H1 (cell line): ENCODE measurements at regions not wholly inside any gene's neighbourhood (a gene's known extent, or its start where the extent isn't known, plus 50 kb on each side); places are given as distances from the start of the nearest gene placed in this dataset.

Experiments used
- CTCF ChIA-PET: fragments of 300-600 bp; sonication (Branson Sonifier 250); formaldehyde crosslinking; loops from one replicate; lab custom pipeline; 2021; ENCODE audit not compliant: partially characterized antibody; lab: Charles Lee
- POLR2A ChIA-PET: fragments of 300-600 bp; sonication (Branson Sonifier 250); formaldehyde crosslinking; loops from one replicate; lab custom pipeline; 2021; ENCODE audit warnings: inconsistent platforms; ENCODE audit not compliant: partially characterized antibody; lab: Charles Lee
- DNase-seq, 2 experiments: peaks; one replicate each; pipeline versions ENCODE4 v3.0.0 to v3.0.0-alpha.2; 2010 to 2022; ENCODE audit warnings: low spot score in 2 of 2, low read depth in 1 of 2, mixed read lengths in 1 of 2
- FAIRE-seq: peaks from 2 replicates; lab custom pipeline; 2011; peaks lifted over from hg19 to GRCh38; lab: Jason Lieb, UNC
- H2AFZ ChIP-seq: 2 replicates; pipeline ENCODE4 v1.8.1; 2012; ENCODE audit warnings: low read length, inconsistent platforms
- H2AK5ac ChIP-seq: 2 replicates; pipeline ENCODE4 v1.6.1; 2013; ENCODE audit warnings: low read depth, low read length
- H2BK120ac ChIP-seq: replicated peaks from 2 replicates; pipeline ENCODE3; 2013; ENCODE audit warnings: low read depth, low read length, inconsistent platforms
- H2BK12ac ChIP-seq: 2 replicates; pipeline ENCODE4 v1.6.1; 2013; ENCODE audit warnings: low read depth, low read length
- H2BK15ac ChIP-seq: 2 replicates; pipeline ENCODE4 v1.6.1; 2013; ENCODE audit warnings: low read length
- H2BK20ac ChIP-seq: 2 replicates; pipeline ENCODE4 v1.6.1; 2013; ENCODE audit warnings: low read length
- H2BK5ac ChIP-seq: 2 replicates; pipeline ENCODE4 v1.6.1; 2013; ENCODE audit warnings: low read depth, low read length
- H3K14ac ChIP-seq: 2 replicates; pipeline ENCODE4 v1.6.1; 2013; ENCODE audit warnings: inconsistent platforms; ENCODE audit not compliant: insufficient read length
- H3K18ac ChIP-seq: 2 replicates; pipeline ENCODE4 v1.6.1; 2013; ENCODE audit warnings: low read length; ENCODE audit errors: extremely low read depth
- H3K23ac ChIP-seq: 2 replicates; pipeline ENCODE4 v1.6.1; 2013; ENCODE audit warnings: inconsistent platforms; ENCODE audit not compliant: insufficient read length
- H3K23me2 ChIP-seq: 2 replicates; pipeline ENCODE4 v1.6.1; 2013; ENCODE audit warnings: low read depth, low read length
- H3K27ac ChIP-seq: 2 replicates; pipeline ENCODE4 v1.6.1; 2011; ENCODE audit warnings: low read depth, low read length, inconsistent platforms
- H3K27me3 ChIP-seq, 4 experiments: replicated peaks in 1 of 4; 1 replicate in 1 of 4; 2 replicates in 3 of 4; pipeline versions ENCODE4 v1.6.1 to v1.8.1; 2011 to 2013; ENCODE audit warnings: low read length in 3 of 4, mild to moderate bottlenecking in 3 of 4, inconsistent platforms in 2 of 4, mixed read lengths in 2 of 4, moderate library complexity in 1 of 4; ENCODE audit not compliant: control insufficient read depth in 3 of 4, insufficient read depth in 3 of 4; ENCODE audit errors: extremely low read depth in 1 of 4
- H3K36me3 ChIP-seq, 4 experiments: 2 replicates each; pipeline versions ENCODE4 v1.6.1 to v1.8.1; 2011 to 2013; ENCODE audit warnings: mild to moderate bottlenecking in 4 of 4, low read length in 3 of 4, moderate library complexity in 2 of 4, control low read depth in 1 of 4, inconsistent platforms in 1 of 4; ENCODE audit not compliant: insufficient read depth in 4 of 4, control insufficient read depth in 2 of 4
- H3K4ac ChIP-seq: replicated peaks from 2 replicates; pipeline ENCODE3; 2013; ENCODE audit warnings: low read length, low read depth, mixed read lengths, inconsistent platforms; ENCODE audit not compliant: insufficient read length
- H3K4me1 ChIP-seq, 4 experiments: replicated peaks in 1 of 4; 1 replicate in 1 of 4; 2 replicates in 3 of 4; pipeline versions ENCODE4 v1.6.1 to v1.8.1; 2011 to 2013; ENCODE audit warnings: low read length in 3 of 4, inconsistent platforms in 2 of 4, mixed read lengths in 1 of 4; ENCODE audit not compliant: insufficient read depth in 4 of 4, control insufficient read depth in 3 of 4
- H3K4me2 ChIP-seq, 2 experiments: 2 replicates each; pipeline versions ENCODE4 v1.6.1 to v1.8.1; 2011 to 2013; ENCODE audit warnings: low read depth in 2 of 2, low read length in 2 of 2, control low read depth in 1 of 2, inconsistent platforms in 1 of 2, mild to moderate bottlenecking in 1 of 2; ENCODE audit not compliant: insufficient read depth in 1 of 2
- H3K4me3 ChIP-seq, 4 experiments: fragments of 200-600, 300-600 bp in 1 of 4; sonication (generic), shearing (Covaris generic), sonication (Bioruptor Twin) in 1 of 4; 2 replicates each; pipeline versions ENCODE4 v1.5.1 to v1.8.1; 2011 to 2016; ENCODE audit warnings: low read length in 4 of 4, low read depth in 3 of 4, control low read depth in 2 of 4, inconsistent platforms in 2 of 4, mild to moderate bottlenecking in 2 of 4, mixed read lengths in 1 of 4, moderate library complexity in 1 of 4; ENCODE audit not compliant: insufficient read depth in 2 of 4; ENCODE audit errors: extremely low read depth in 1 of 4
- H3K56ac ChIP-seq: replicated peaks from 2 replicates; pipeline ENCODE3; 2013; ENCODE audit warnings: low read depth, mild to moderate bottlenecking, mixed read lengths, low read length, inconsistent platforms; ENCODE audit not compliant: insufficient read length
- H3K79me1 ChIP-seq: 2 replicates; pipeline ENCODE4 v1.6.1; 2013; ENCODE audit warnings: low read depth, low read length, control low read depth
- H3K79me2 ChIP-seq, 2 experiments: 2 replicates each; pipeline versions ENCODE4 v1.6.1 to v1.8.1; 2012 to 2013; ENCODE audit warnings: low read length in 2 of 2, mild to moderate bottlenecking in 2 of 2, inconsistent platforms in 1 of 2; ENCODE audit not compliant: insufficient read depth in 2 of 2, control insufficient read depth in 1 of 2
- H3K9ac ChIP-seq, 4 experiments: replicated peaks in 1 of 4; 1 replicate in 1 of 4; 2 replicates in 3 of 4; pipeline versions ENCODE4 v1.6.1 to v1.8.1; 2011 to 2013; ENCODE audit warnings: low read depth in 3 of 4, low read length in 3 of 4, control low read depth in 2 of 4, mild to moderate bottlenecking in 2 of 4, moderate library complexity in 2 of 4, inconsistent platforms in 1 of 4; ENCODE audit errors: extremely low read depth in 1 of 4
- H3K9me3 ChIP-seq, 2 experiments: 2 replicates each; pipeline versions ENCODE4 v1.6.1 to v1.8.1; 2012 to 2013; ENCODE audit warnings: mild to moderate bottlenecking in 2 of 2, moderate library complexity in 2 of 2, control low read depth in 1 of 2, inconsistent platforms in 1 of 2, low read depth in 1 of 2, low read length in 1 of 2, mixed read lengths in 1 of 2; ENCODE audit not compliant: insufficient read depth in 2 of 2
- H4K20me1 ChIP-seq, 2 experiments: replicated peaks in 1 of 2; 2 replicates each; pipeline versions ENCODE3 to v1.8.1; 2011 to 2013; ENCODE audit warnings: inconsistent platforms in 2 of 2, low read length in 2 of 2, mild to moderate bottlenecking in 1 of 2; ENCODE audit not compliant: insufficient read depth in 2 of 2, control insufficient read depth in 1 of 2
- H4K5ac ChIP-seq: 2 replicates; pipeline ENCODE4 v1.6.1; 2013; ENCODE audit warnings: low read length, low read depth, mixed read lengths, inconsistent platforms; ENCODE audit not compliant: insufficient read length
- H4K8ac ChIP-seq: 2 replicates; pipeline ENCODE4 v1.8.0; 2013; ENCODE audit warnings: mild to moderate bottlenecking, moderate library complexity, low read length, inconsistent platforms; ENCODE audit not compliant: insufficient read depth; ENCODE audit errors: extremely low read depth
- H4K91ac ChIP-seq: replicated peaks from 2 replicates; pipeline ENCODE3; 2013; ENCODE audit warnings: low read length, mixed read lengths, inconsistent platforms; ENCODE audit not compliant: insufficient read length
- ASH2L ChIP-seq: fragments of 200-600, 300-600 bp; sonication (generic); IDR thresholded peaks from one replicate; pipeline ENCODE4 v1.7.1; 2017; ENCODE audit warnings: low read length
- CEBPB ChIP-seq: IDR thresholded peaks from 2 replicates; pipeline ENCODE4 v1.6.1; 2012; ENCODE audit warnings: low read depth, low read length
- CREB1 ChIP-seq: IDR thresholded peaks from 2 replicates; pipeline ENCODE4 v1.6.1; 2012; ENCODE audit warnings: inconsistent platforms
- EP300 ChIP-seq, 2 experiments: IDR thresholded peaks; 1 replicate in 1 of 2; 2 replicates in 1 of 2; pipeline ENCODE4 v1.6.1; 2011 to 2012; ENCODE audit warnings: low read depth in 2 of 2, low read length in 2 of 2, mild to moderate bottlenecking in 2 of 2, borderline replicate concordance in 1 of 2, inconsistent platforms in 1 of 2, moderate library complexity in 1 of 2
- HDAC6 ChIP-seq: IDR thresholded peaks from one replicate; pipeline ENCODE4 v1.7.1; 2012; ENCODE audit warnings: low read depth, mild to moderate bottlenecking, inconsistent platforms, low read length, moderate library complexity
- KDM5A ChIP-seq: fragments of 200-600 bp; IDR thresholded peaks from 2 replicates; pipeline ENCODE4 v1.7.1; 2012; ENCODE audit warnings: mild to moderate bottlenecking, low read length, inconsistent platforms, mixed read lengths
- RBBP5 ChIP-seq: IDR thresholded peaks from 2 replicates; pipeline ENCODE4 v1.7.1; 2012; ENCODE audit warnings: low read depth, mild to moderate bottlenecking, inconsistent platforms, low read length, moderate library complexity, borderline replicate concordance
- RFX5 ChIP-seq: IDR thresholded peaks from 2 replicates; pipeline ENCODE4 v1.6.1; 2011; ENCODE audit warnings: low read depth, low read length, improper control_type of control experiment, borderline replicate concordance
- SAP30 ChIP-seq: fragments of 300-600 bp; sonication (generic); IDR thresholded peaks from 2 replicates; pipeline ENCODE4 v1.7.1; 2012; ENCODE audit warnings: low read length, moderate library complexity, mild to moderate bottlenecking, inconsistent platforms; ENCODE audit not compliant: insufficient read depth, insufficient replicate concordance
- SIN3A ChIP-seq, 2 experiments: IDR thresholded peaks in 1 of 2; conservative IDR thresholded peaks in 1 of 2; 2 replicates each; pipeline ENCODE4 v1.6.1; 2011 to 2012; ENCODE audit warnings: low read length in 2 of 2, improper control_type of control experiment in 1 of 2, low read depth in 1 of 2, mild to moderate bottlenecking in 1 of 2
- SP1 ChIP-seq: IDR thresholded peaks from 2 replicates; pipeline ENCODE4 v1.6.1; 2011; ENCODE audit warnings: low read depth, low read length
- SP4 ChIP-seq: IDR thresholded peaks from 2 replicates; pipeline ENCODE4 v1.6.1; 2012; ENCODE audit warnings: low read length, inconsistent platforms
- YY1 ChIP-seq: IDR thresholded peaks from 2 replicates; pipeline ENCODE4 v1.6.1; 2011; ENCODE audit warnings: low read depth, mild to moderate bottlenecking, low read length
- WGBS, 2 experiments: shearing (Covaris generic) in 1 of 2; methylation state at CpG; one replicate each; pipeline versions ENCODE4 v1.1.6 to v1.1.7; 2013 to 2015; ENCODE audit warnings: low lambda C conversion rate in 2 of 2, mixed read lengths in 2 of 2, inconsistent platforms in 1 of 2, low coverage in 1 of 2, missing lambda C conversion rate in 1 of 2; ENCODE audit not compliant: insufficient replicate concordance in 2 of 2, insufficient coverage in 1 of 2, insufficient read length in 1 of 2; ENCODE audit errors: extremely low coverage in 1 of 2, missing lambda C conversion rate in 1 of 2; 5-methylcytosine and 5-hydroxymethylcytosine counted together
- TF ChIP-seq, protein P1 (sequence below): IDR thresholded peaks from 2 replicates; pipeline ENCODE4 v1.6.1; 2012; ENCODE audit warnings: low read length, inconsistent platforms

DNA sequence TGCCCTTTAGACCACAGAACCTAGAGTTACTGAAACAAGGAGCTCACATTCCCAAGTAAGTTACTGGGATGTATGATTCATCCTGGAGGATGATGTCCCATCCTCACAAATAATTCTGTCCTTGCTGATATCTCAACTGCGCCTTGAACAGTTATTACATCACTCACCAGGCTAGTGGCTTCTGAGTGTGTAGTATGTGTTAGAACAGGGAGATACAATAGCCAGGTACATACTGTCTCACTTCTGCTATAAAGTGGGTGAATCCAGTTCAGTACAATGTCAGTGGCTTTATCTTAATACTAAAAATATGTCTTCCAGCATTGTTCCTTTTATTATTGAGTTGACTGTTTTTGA is 483.2 kb upstream of the FRG2C start:
- Histone ChIP-seq H3K23me2 (no peaks in the 10 kb centered on the region), H2AK5ac (no peak overlapping the region), H2BK120ac (no peak overlapping the region), H3K27me3 (no peaks in the 10 kb centered on the region), H3K4me2 (no peak overlapping the region), H4K20me1 (no peaks in the 10 kb centered on the region), H2BK20ac (no peak overlapping the region), H2AFZ (0 out of 2 replicates have a peak overlapping the region, but pooled peaks have one; percentile 63), H2BK15ac (no peak overlapping the region), H3K14ac (no peak overlapping the region), H3K23ac (no peak overlapping the region), H3K79me1 (no peaks in the 10 kb centered on the region), H3K79me2 (no peaks in the 10 kb centered on the region), H3K36me3 (no peaks in the 10 kb centered on the region), H3K56ac (no peak overlapping the region), H2BK5ac (no peak overlapping the region), H3K27ac (no peak overlapping the region), H3K9me3 (0 out of 4 replicates have a peak, but pooled peaks cover 0 to 2% of the 10 kb centered on the region in 2 experiments), H3K18ac (no peak overlapping the region), H4K8ac (no peak overlapping the region), H3K4ac (no peak overlapping the region), H3K9ac (no peak overlapping the region), H4K91ac (no peak overlapping the region), H3K4me1 (peaks cover 0 to 4% (median 0%) of the 10 kb centered on the region in 4 experiments; a peak in 3 of 7 replicates), H4K5ac (no peak overlapping the region), H2BK12ac (no peak overlapping the region), H3K4me3 (no peak overlapping the region)
- FAIRE-seq: no peak
- WGBS, 2 experiments: 89% methylated on average over 1 of the region's 1 CpG; no CpG with 5 or more reads in 1 of the 2 experiments
- POLR2A ChIA-PET: no interaction called here
- CTCF ChIA-PET: interaction anchor here (0.6 to 3.6 kb wide), 4 partner anchors 11 to 788 kb away, joined by 3 to 22 read pairs (median 3); no protein-coding TSS in a partner anchor
- no peak for DNase-seq
- TF ChIP-seq CREB1: no peak
- no peak for TF ChIP-seq RBBP5
- no peak for TF ChIP-seq HDAC6
- no peak for TF ChIP-seq SP4
- no peak for TF ChIP-seq ASH2L
- no peak for TF ChIP-seq YY1
- no peak for TF ChIP-seq KDM5A
- no peak for TF ChIP-seq SP1
- TF ChIP-seq, protein P1, sequence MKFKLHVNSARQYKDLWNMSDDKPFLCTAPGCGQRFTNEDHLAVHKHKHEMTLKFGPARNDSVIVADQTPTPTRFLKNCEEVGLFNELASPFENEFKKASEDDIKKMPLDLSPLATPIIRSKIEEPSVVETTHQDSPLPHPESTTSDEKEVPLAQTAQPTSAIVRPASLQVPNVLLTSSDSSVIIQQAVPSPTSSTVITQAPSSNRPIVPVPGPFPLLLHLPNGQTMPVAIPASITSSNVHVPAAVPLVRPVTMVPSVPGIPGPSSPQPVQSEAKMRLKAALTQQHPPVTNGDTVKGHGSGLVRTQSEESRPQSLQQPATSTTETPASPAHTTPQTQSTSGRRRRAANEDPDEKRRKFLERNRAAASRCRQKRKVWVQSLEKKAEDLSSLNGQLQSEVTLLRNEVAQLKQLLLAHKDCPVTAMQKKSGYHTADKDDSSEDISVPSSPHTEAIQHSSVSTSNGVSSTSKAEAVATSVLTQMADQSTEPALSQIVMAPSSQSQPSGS: no peak
- no peak for TF ChIP-seq CEBPB
- TF ChIP-seq SAP30: no peak
- TF ChIP-seq EP300 (IDR thresholded peaks at IDR 0.05; ENCODE audit: borderline replicate concordance in 1 of 2, low read depth in 2 of 2, low read length in 2 of 2): no peak
- TF ChIP-seq SIN3A (conservative IDR thresholded peaks at IDR 0.05 in 1 of 2, IDR thresholded peaks at IDR 0.05 in 1 of 2; ENCODE audit: low read depth in 1 of 2, low read length in 2 of 2): no peak
- no peak for TF ChIP-seq RFX5
